Spleen (tissue), 11 donors: ENCODE measurements at regions not wholly inside any gene's neighbourhood (a gene's known extent, or its start where the extent isn't known, plus 50 kb on each side); places are given as distances from the start of the nearest gene placed in this dataset.

Source experiments
- DNase-seq: peaks from one replicate; pipeline ENCODE4 v3.0.0-alpha.2; 2020
- H3K27ac ChIP-seq, 8 donors: fragments of 200-600 bp; sonication (generic) in 7 of 8; 1 replicate in 4 of 8; 2 replicates in 4 of 8; pipeline versions ENCODE4 v1.5.0 to v1.8.0; 2016 to 2021; ENCODE audit warnings: inconsistent platforms in 4 of 8, mild to moderate bottlenecking in 4 of 8, moderate library complexity in 1 of 8
- H3K27me3 ChIP-seq, 7 donors: fragments of 200-600 bp; sonication (generic) in 6 of 7; replicated peaks in 1 of 7; 1 replicate in 4 of 7; 2 replicates in 3 of 7; pipeline versions ENCODE4 v1.5.0 to v1.8.0; 2016 to 2021; ENCODE audit warnings: inconsistent platforms in 3 of 7, mild to moderate bottlenecking in 1 of 7
- H3K36me3 ChIP-seq, 6 donors: fragments of 200-600 bp; sonication (generic) in 5 of 6; 1 replicate in 4 of 6; 2 replicates in 2 of 6; pipeline versions ENCODE4 v1.5.0 to v1.8.0; 2016 to 2021; ENCODE audit warnings: inconsistent platforms in 2 of 6
- H3K4me1 ChIP-seq, 6 donors: fragments of 200-600 bp; sonication (generic) in 5 of 6; 1 replicate in 3 of 6; 2 replicates in 3 of 6; pipeline versions ENCODE4 v1.5.0 to v1.8.0; 2016 to 2021; ENCODE audit warnings: inconsistent platforms in 3 of 6
- H3K4me3 ChIP-seq, 8 donors: fragments of 200-600 bp; sonication (generic) in 7 of 8; 1 replicate in 4 of 8; 2 replicates in 4 of 8; pipeline versions ENCODE4 v1.5.0 to v1.8.0; 2016 to 2021; ENCODE audit warnings: inconsistent platforms in 4 of 8, mild to moderate bottlenecking in 4 of 8, moderate library complexity in 2 of 8
- H3K9me3 ChIP-seq, 8 donors: fragments of 200-600 bp; sonication (generic) in 7 of 8; 1 replicate in 4 of 8; 2 replicates in 4 of 8; pipeline versions ENCODE4 v1.5.0 to v1.8.0; 2016 to 2021; ENCODE audit warnings: inconsistent platforms in 4 of 8
- POLR2A ChIP-seq, 3 donors: fragments of 450-650 bp; IDR thresholded peaks; one replicate each; pipeline ENCODE4 v1.5.1; 2017; ENCODE audit warnings: antibody characterized with exemption in 3 of 3, mild to moderate bottlenecking in 1 of 3
- POLR2AphosphoS5 ChIP-seq, 3 donors: sonication (generic); formaldehyde crosslinking; IDR thresholded peaks; one replicate each; pipeline ENCODE4 v1.5.1; 2017; ENCODE audit warnings: antibody characterized with exemption in 3 of 3
- WGBS, 5 donors: extraction: QIAGEN DNeasy Blood & Tissue Kit in 3 of 5; methylation state at CpG; one replicate each; pipeline versions ENCODE4 v1.1.5 to v1.1.7; 2013 to 2018; 5-methylcytosine and 5-hydroxymethylcytosine counted together
- intact Hi-C: fragments of 100-400 bp; cut with DNase I; formaldehyde crosslinking; loops from one replicate; pipeline ENCODE4 v1.15.0; 2023; ENCODE audit warnings: low total_unique reads
- TF ChIP-seq, protein P1 (sequence below), 11 experiments: fragments of 200-600 bp in 7 of 11; fragments of 450-650 bp in 4 of 11; sonication (generic) in 4 of 11; IDR thresholded peaks in 8 of 11; conservative IDR thresholded peaks in 3 of 11; 1 replicate in 7 of 11; 2 replicates in 4 of 11; pipeline versions ENCODE4 v1.4.0 to v1.8.0; 2016 to 2021; ENCODE audit warnings: antibody characterized with exemption in 11 of 11, inconsistent platforms in 4 of 11, mild to moderate bottlenecking in 1 of 11
- donor health status: healthy with polysubstance abuse.
- donor health status: DM: no; HTN: no; CAD: no; lungs with moderate emphysema.
- donor health status: DM: no; HTN: no; CAD: no.
- donor health status: Bipolar disorder and iron deficiency.
- donor health status: healthy.
- donor health status: DM: no; HTN: no; CAD: no.
- donor health status: DM: yes; HTN: yes; CAD: no.

DNA sequence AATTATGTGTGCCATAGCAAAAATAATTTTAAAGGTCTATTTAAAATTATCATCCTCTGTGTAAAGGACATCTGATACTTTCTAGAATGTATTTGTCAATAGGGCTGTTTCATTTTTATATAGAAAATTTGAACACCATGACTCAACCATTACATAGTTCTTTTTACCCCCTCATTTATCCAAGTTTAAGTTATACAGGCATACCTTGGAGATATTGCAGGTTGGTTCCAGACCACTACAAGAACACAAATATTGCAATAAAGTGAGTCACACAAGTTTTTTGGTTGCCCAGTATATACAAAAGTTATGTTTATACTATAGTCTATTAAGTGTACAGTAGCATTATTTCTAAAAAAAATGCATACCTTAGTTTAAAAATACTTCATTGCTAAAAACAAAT is 130.4 kb downstream of the MSL3 start:
- Histone ChIP-seq H3K4me1 (no peaks in the 10 kb centered on the region), H3K9me3 (no peaks in the 10 kb centered on the region), H3K4me3 (no peak overlapping the region), H3K27me3 (peaks cover 0 to 13% (median 0%) of the 10 kb centered on the region in 7 donors), H3K27ac (no peak overlapping the region), H3K36me3 (no peaks in the 10 kb centered on the region)
- TF ChIP-seq POLR2AphosphoS5 (IDR thresholded peaks at IDR 0.05), result no peak
- TF ChIP-seq, protein P1, sequence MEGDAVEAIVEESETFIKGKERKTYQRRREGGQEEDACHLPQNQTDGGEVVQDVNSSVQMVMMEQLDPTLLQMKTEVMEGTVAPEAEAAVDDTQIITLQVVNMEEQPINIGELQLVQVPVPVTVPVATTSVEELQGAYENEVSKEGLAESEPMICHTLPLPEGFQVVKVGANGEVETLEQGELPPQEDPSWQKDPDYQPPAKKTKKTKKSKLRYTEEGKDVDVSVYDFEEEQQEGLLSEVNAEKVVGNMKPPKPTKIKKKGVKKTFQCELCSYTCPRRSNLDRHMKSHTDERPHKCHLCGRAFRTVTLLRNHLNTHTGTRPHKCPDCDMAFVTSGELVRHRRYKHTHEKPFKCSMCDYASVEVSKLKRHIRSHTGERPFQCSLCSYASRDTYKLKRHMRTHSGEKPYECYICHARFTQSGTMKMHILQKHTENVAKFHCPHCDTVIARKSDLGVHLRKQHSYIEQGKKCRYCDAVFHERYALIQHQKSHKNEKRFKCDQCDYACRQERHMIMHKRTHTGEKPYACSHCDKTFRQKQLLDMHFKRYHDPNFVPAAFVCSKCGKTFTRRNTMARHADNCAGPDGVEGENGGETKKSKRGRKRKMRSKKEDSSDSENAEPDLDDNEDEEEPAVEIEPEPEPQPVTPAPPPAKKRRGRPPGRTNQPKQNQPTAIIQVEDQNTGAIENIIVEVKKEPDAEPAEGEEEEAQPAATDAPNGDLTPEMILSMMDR (IDR thresholded peaks at IDR 0.05 in 8 of 11, conservative IDR thresholded peaks at IDR 0.05 in 3 of 11), result no peak
- TF ChIP-seq POLR2A (IDR thresholded peaks at IDR 0.05), result no peak
- DNase-seq, result no peak
- intact Hi-C loops, result no loop called here

DNA sequence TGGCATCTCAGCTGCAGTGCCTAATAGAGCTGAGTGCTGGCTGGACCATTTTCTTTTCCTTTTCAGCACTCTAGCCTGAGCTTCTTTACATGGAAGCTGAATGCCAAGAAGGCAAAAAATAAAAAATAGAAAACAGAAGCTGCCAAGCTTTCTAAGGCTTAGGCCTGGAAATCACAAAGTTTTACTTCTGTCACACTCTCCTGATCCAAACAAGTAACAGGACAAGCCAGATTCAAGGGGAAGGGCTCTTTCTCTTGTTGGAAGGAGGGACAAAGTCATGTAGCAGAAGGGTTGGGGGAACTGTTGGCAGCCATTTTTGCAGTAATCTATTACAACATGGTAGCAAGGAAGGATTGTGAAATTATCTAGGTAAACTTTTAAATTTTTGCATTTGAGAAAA is 131.8 kb downstream of the MSL3 start:
- intact Hi-C loops, result no loop called here
- no peak for DNase-seq
- H3K9me3 ChIP-seq, result no peaks in the 10 kb centered on the region
- H3K36me3 ChIP-seq, result no peaks in the 10 kb centered on the region
- H3K27me3 ChIP-seq, result peaks cover 0 to 13% (median 0%) of the 10 kb centered on the region in 7 donors
- TF ChIP-seq POLR2AphosphoS5 (IDR thresholded peaks at IDR 0.05), result no peak
- no peak for TF ChIP-seq POLR2A (IDR thresholded peaks at IDR 0.05)
- TF ChIP-seq, protein P1 (IDR thresholded peaks at IDR 0.05 in 8 of 11, conservative IDR thresholded peaks at IDR 0.05 in 3 of 11), result no peak
- H3K4me1 ChIP-seq, result no peaks in the 10 kb centered on the region
- no peak overlapping the region for H3K4me3 ChIP-seq
- H3K27ac ChIP-seq, result no peak overlapping the region

GRCh38 chrX:11890836-11891514 is 132.9 kb downstream of the MSL3 start:
- Histone ChIP-seq H3K4me1 (no peaks in the 10 kb centered on the region), H3K4me3 (no peak overlapping the region), H3K9me3 (no peaks in the 10 kb centered on the region), H3K27ac (no peak overlapping the region), H3K27me3 (peaks cover 0 to 13% (median 0%) of the 10 kb centered on the region in 7 donors), H3K36me3 (no peaks in the 10 kb centered on the region)
- no peak for DNase-seq
- 17 to 41% (median 32%) methylated on average over 5 to 6 of the region's 6 CpGs for WGBS, 5 donors
- intact Hi-C loops, result no loop called here
- TF ChIP-seq POLR2A (IDR thresholded peaks at IDR 0.05), result no peak
- TF ChIP-seq, protein P1 (IDR thresholded peaks at IDR 0.05 in 8 of 11, conservative IDR thresholded peaks at IDR 0.05 in 3 of 11), result no peak
- TF ChIP-seq POLR2AphosphoS5 (IDR thresholded peaks at IDR 0.05), result no peak

DNA sequence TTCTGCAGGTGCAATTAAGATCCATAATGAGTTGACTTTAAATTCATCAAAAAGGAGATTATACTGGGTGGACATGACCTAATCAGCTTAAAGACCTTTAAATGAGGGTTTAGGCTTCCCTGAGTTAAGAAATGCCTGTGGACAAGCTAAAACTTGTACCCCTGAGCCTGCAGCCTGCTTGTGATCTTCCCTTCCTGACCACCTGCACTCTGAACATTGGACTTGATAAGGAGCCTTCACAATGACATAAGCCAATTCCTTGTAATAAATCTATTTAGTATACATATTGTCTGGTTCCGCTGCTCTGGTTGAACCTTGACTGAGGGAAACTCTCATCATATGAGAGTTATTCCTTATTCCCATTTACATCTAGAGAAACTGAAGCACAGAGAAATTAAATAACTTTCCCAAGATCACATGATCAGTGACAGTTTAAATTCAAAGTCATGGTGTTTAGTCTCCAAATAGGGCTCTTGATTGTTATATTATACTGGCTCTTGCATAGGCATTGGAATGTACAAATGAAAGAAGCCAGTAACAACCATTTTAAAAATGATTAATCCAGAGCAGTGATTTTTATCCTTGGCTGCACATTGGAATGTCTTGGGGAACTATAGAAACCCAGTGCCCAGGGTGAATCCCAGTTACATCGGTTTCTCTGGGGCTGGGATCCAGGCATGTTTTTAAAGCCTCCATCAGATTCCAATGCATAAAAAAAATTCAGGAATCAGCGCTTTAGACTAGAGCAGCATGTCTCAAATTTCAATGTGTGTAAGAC is 136.1 kb downstream of the MSL3 start:
- H3K36me3 ChIP-seq, result no peaks in the 10 kb centered on the region
- H3K27me3 ChIP-seq, result peaks cover 0 to 10% (median 0%) of the 10 kb centered on the region in 7 donors
- no peak for DNase-seq
- no peaks in the 10 kb centered on the region for H3K9me3 ChIP-seq
- WGBS, 5 donors, result 71 to 95% (median 87%) methylated on average over 3 of the region's 3 CpGs
- H3K27ac ChIP-seq, result no peak overlapping the region
- TF ChIP-seq POLR2A (IDR thresholded peaks at IDR 0.05), result no peak
- TF ChIP-seq POLR2AphosphoS5 (IDR thresholded peaks at IDR 0.05), result no peak
- TF ChIP-seq, protein P1 (IDR thresholded peaks at IDR 0.05 in 8 of 11, conservative IDR thresholded peaks at IDR 0.05 in 3 of 11), result no peak
- H3K4me1 ChIP-seq, result no peaks in the 10 kb centered on the region
- intact Hi-C loops, result no loop called here
- no peak overlapping the region for H3K4me3 ChIP-seq
